SHP77 (cell line): ENCODE measurements at regions not wholly inside any gene's neighbourhood (a gene's known extent, or its start where the extent isn't known, plus 50 kb on each side); places are given as distances from the start of the nearest gene placed in this dataset.

Experiments used
- DNase-seq, 2 experiments: peaks; one replicate each; lab custom pipeline; 2025; lab: John Stamatoyannopoulos, UW

GRCh38 chr17:74012465-74012864 is 191.0 kb upstream of the RPL38 start:
- DNase-seq = peak; percentile 55 to 60

GRCh38 chr17:74015316-74015715 is 188.2 kb upstream of the RPL38 start:
- DNase-seq = no peak

- DNase-seq = no peak
Measured at GRCh38 chr17:74015990-74016389, 187.5 kb upstream of the RPL38 start.

- DNase-seq = no peak
Measured at GRCh38 chr17:74016461-74016860, 187.0 kb upstream of the RPL38 start.

- DNase-seq = no peak
Measured at GRCh38 chr17:74017466-74017865, 186.0 kb upstream of the RPL38 start.

GRCh38 chr17:74018115-74018514 is 185.4 kb upstream of the RPL38 start:
- DNase-seq = no peak

- no peak for DNase-seq
Measured at GRCh38 chr17:74019271-74019670, 184.2 kb upstream of the RPL38 start.

- no peak for DNase-seq
Measured at GRCh38 chr17:74019860-74020259, 183.6 kb upstream of the RPL38 start.

- DNase-seq = no peak
Measured at GRCh38 chr17:74020522-74020921, 183.0 kb upstream of the RPL38 start.

GRCh38 chr17:74024871-74025531 is 178.5 kb upstream of the RPL38 start:
- no peak for DNase-seq

GRCh38 chr17:74027444-74027843 is 176.0 kb upstream of the RPL38 start:
- DNase-seq = no peak

- no peak for DNase-seq
Measured at GRCh38 chr17:74028354-74029116, 174.9 kb upstream of the RPL38 start.

GRCh38 chr17:74031316-74032090 is 172.0 kb upstream of the RPL38 start:
- DNase-seq = no peak

GRCh38 chr17:74032222-74032621 is 171.3 kb upstream of the RPL38 start:
- DNase-seq = no peak

- DNase-seq = no peak
Measured at GRCh38 chr17:74037320-74037719, 166.2 kb upstream of the RPL38 start.

- no peak for DNase-seq
Measured at GRCh38 chr17:74040291-74040690, 163.2 kb upstream of the RPL38 start.

- DNase-seq = no peak
Measured at GRCh38 chr17:74040729-74041128, 162.7 kb upstream of the RPL38 start.

GRCh38 chr17:74041869-74042640 is 161.4 kb upstream of the RPL38 start:
- DNase-seq = no peak

- peak; percentile 26 to 63 for DNase-seq
Measured at GRCh38 chr17:74042744-74043486, 160.6 kb upstream of the RPL38 start.

GRCh38 chr17:74043976-74044375 is 159.5 kb upstream of the RPL38 start:
- DNase-seq = no peak

GRCh38 chr17:74045608-74046280 is 157.7 kb upstream of the RPL38 start:
- DNase-seq = peak; percentile 37 to 84
